Activated naive CD4-positive, alpha-beta T cell treated with anti-CD3 and anti-CD28 coated beads for 36 hours (primary cell): ENCODE measurements at regions not wholly inside any gene's neighbourhood (a gene's known extent, or its start where the extent isn't known, plus 50 kb on each side); places are given as distances from the start of the nearest gene placed in this dataset.

ENCODE experiments used
- CTCF ChIA-PET: fragments of 350-600 bp; sonication (Branson Sonifier 250); formaldehyde crosslinking; loops from one replicate; lab custom pipeline; 2021; ENCODE audit warnings: antibody characterized with exemption; lab: Charles Lee
- DNase-seq: peaks from one replicate; pipeline ENCODE4 v3.0.0-alpha.2; 2020
- H3K27ac Mint-ChIP-seq: one replicate; pipeline ENCODE4 v1.8.0; 2021; ENCODE audit warnings: mild to moderate bottlenecking, mixed read lengths
- H3K27me3 Mint-ChIP-seq: one replicate; pipeline ENCODE4 v1.8.0; 2021; ENCODE audit warnings: low read depth, mixed read lengths
- H3K36me3 Mint-ChIP-seq: one replicate; pipeline ENCODE4 v1.8.0; 2021; ENCODE audit warnings: low read depth, mixed read lengths
- H3K4me1 Mint-ChIP-seq: one replicate; pipeline ENCODE4 v1.8.0; 2021; ENCODE audit warnings: low read depth, mixed read lengths
- H3K4me3 Mint-ChIP-seq: one replicate; pipeline ENCODE4 v1.8.0; 2021; ENCODE audit warnings: mild to moderate bottlenecking, moderate library complexity, mixed read lengths
- H3K9me3 Mint-ChIP-seq: one replicate; pipeline ENCODE4 v1.8.0; 2021; ENCODE audit warnings: mixed read lengths
- intact Hi-C: fragments of 100-400 bp; cut with micrococcal nuclease; formaldehyde crosslinking; loops from one replicate; pipeline ENCODE4 v1.15.1; 2023

GRCh38 chr2:103103678-103104077 is 341.8 kb downstream of the TMEM182 start:
- Mint-ChIP-seq H3K4me3 (no peak overlapping the region), H3K9me3 (no peaks in the 10 kb centered on the region), H3K36me3 (no peaks in the 10 kb centered on the region), H3K4me1 (no peaks in the 10 kb centered on the region), H3K27me3 (no peaks in the 10 kb centered on the region), H3K27ac (no peak overlapping the region)
- DNase-seq = no peak
- intact Hi-C loops = no loop called here
- CTCF ChIA-PET = interaction anchor here (0.6 kb wide), 1 partner anchor 233 kb away, joined by 5 read pairs; no protein-coding TSS in a partner anchor

- CTCF ChIA-PET = interaction anchor here (0.6 kb wide), 1 partner anchor 637 kb away, joined by 3 read pairs; no protein-coding TSS in a partner anchor
- no peak for DNase-seq
- Mint-ChIP-seq H3K4me1 (no peaks in the 10 kb centered on the region), H3K4me3 (no peak overlapping the region), H3K36me3 (no peaks in the 10 kb centered on the region), H3K27me3 (no peaks in the 10 kb centered on the region), H3K27ac (no peak overlapping the region), H3K9me3 (peaks cover 2% of the 10 kb centered on the region)
- intact Hi-C loops = no loop called here
Observed at GRCh38 chr2:103119352-103119751, 357.5 kb downstream of the TMEM182 start.

- Mint-ChIP-seq H3K4me1 (no peaks in the 10 kb centered on the region), H3K27ac (no peak overlapping the region), H3K4me3 (no peak overlapping the region), H3K27me3 (no peaks in the 10 kb centered on the region), H3K36me3 (no peaks in the 10 kb centered on the region), H3K9me3 (no peaks in the 10 kb centered on the region)
- no peak for DNase-seq
- intact Hi-C loops = no loop called here
- CTCF ChIA-PET = no interaction called here
Observed at GRCh38 chr2:103121106-103121505, 359.3 kb downstream of the TMEM182 start.

GRCh38 chr2:103123516-103123915 is 361.7 kb downstream of the TMEM182 start:
- Mint-ChIP-seq H3K36me3 (no peaks in the 10 kb centered on the region), H3K4me1 (no peaks in the 10 kb centered on the region), H3K4me3 (no peak overlapping the region), H3K27ac (no peak overlapping the region), H3K9me3 (no peaks in the 10 kb centered on the region), H3K27me3 (no peaks in the 10 kb centered on the region)
- CTCF ChIA-PET = interaction anchor here (0.5 kb wide), 1 partner anchor 309 kb away, joined by 4 read pairs; no protein-coding TSS in a partner anchor
- intact Hi-C loops = no loop called here
- DNase-seq = no peak

GRCh38 chr2:103130857-103131256 is 369.0 kb downstream of the TMEM182 start:
- intact Hi-C loops = no loop called here
- Mint-ChIP-seq H3K27me3 (no peaks in the 10 kb centered on the region), H3K9me3 (peaks cover 11% of the 10 kb centered on the region), H3K36me3 (no peaks in the 10 kb centered on the region), H3K4me1 (peaks cover 3% of the 10 kb centered on the region), H3K4me3 (no peak overlapping the region), H3K27ac (no peak overlapping the region)
- CTCF ChIA-PET = no interaction called here
- DNase-seq = no peak

- DNase-seq = peak; percentile 10
- H3K27ac Mint-ChIP-seq = no peak overlapping the region
- peaks cover 3% of the 10 kb centered on the region for H3K4me1 Mint-ChIP-seq
- H3K27me3 Mint-ChIP-seq = no peaks in the 10 kb centered on the region
- peaks cover 11% of the 10 kb centered on the region for H3K9me3 Mint-ChIP-seq
- intact Hi-C loops = no loop called here
- CTCF ChIA-PET = interaction anchor here (0.9 kb wide), 1 partner anchor 28 kb away, joined by 3 read pairs; no protein-coding TSS in a partner anchor
- no peak overlapping the region for H3K4me3 Mint-ChIP-seq
- no peaks in the 10 kb centered on the region for H3K36me3 Mint-ChIP-seq
Observed at GRCh38 chr2:103132536-103133217, 370.8 kb downstream of the TMEM182 start.

GRCh38 chr2:103135679-103136078 is 373.8 kb downstream of the TMEM182 start:
- H3K27ac Mint-ChIP-seq = no peak overlapping the region
- intact Hi-C loops = no loop called here
- no peak overlapping the region for H3K4me3 Mint-ChIP-seq
- DNase-seq = no peak
- CTCF ChIA-PET = no interaction called here
- no peaks in the 10 kb centered on the region for H3K36me3 Mint-ChIP-seq
- H3K9me3 Mint-ChIP-seq = peaks cover 14% of the 10 kb centered on the region
- peaks cover 3% of the 10 kb centered on the region for H3K4me1 Mint-ChIP-seq
- H3K27me3 Mint-ChIP-seq = no peaks in the 10 kb centered on the region

- Mint-ChIP-seq H3K9me3 (peaks cover 11% of the 10 kb centered on the region), H3K4me3 (no peak overlapping the region), H3K27ac (no peak overlapping the region), H3K36me3 (no peaks in the 10 kb centered on the region), H3K4me1 (no peaks in the 10 kb centered on the region), H3K27me3 (no peaks in the 10 kb centered on the region)
- CTCF ChIA-PET = interaction anchor here (0.5 kb wide), 1 partner anchor 333 kb away, joined by 3 read pairs; no protein-coding TSS in a partner anchor
- no peak for DNase-seq
- intact Hi-C loops = no loop called here
Observed at GRCh38 chr2:103138123-103138901, 376.5 kb downstream of the TMEM182 start.

- intact Hi-C loops = no loop called here
- Mint-ChIP-seq H3K4me3 (no peak overlapping the region), H3K4me1 (no peaks in the 10 kb centered on the region), H3K36me3 (no peaks in the 10 kb centered on the region), H3K27me3 (no peaks in the 10 kb centered on the region), H3K27ac (no peak overlapping the region), H3K9me3 (peaks cover 11% of the 10 kb centered on the region)
- DNase-seq = no peak
- CTCF ChIA-PET = interaction anchor here (0.7 kb wide), 1 partner anchor 22 kb away, joined by 3 read pairs; no protein-coding TSS in a partner anchor
Observed at GRCh38 chr2:103139628-103140268, 377.9 kb downstream of the TMEM182 start.

GRCh38 chr2:103144837-103145236 is 383.0 kb downstream of the TMEM182 start:
- Mint-ChIP-seq H3K4me3 (no peak overlapping the region), H3K27me3 (no peaks in the 10 kb centered on the region), H3K36me3 (no peaks in the 10 kb centered on the region), H3K4me1 (no peaks in the 10 kb centered on the region), H3K27ac (no peak overlapping the region), H3K9me3 (peaks cover 8% of the 10 kb centered on the region)
- CTCF ChIA-PET = no interaction called here
- intact Hi-C loops = no loop called here
- no peak for DNase-seq

GRCh38 chr2:103145739-103146138 is 383.9 kb downstream of the TMEM182 start:
- CTCF ChIA-PET = no interaction called here
- H3K27me3 Mint-ChIP-seq = no peaks in the 10 kb centered on the region
- no peaks in the 10 kb centered on the region for H3K36me3 Mint-ChIP-seq
- no peak overlapping the region for H3K4me3 Mint-ChIP-seq
- H3K4me1 Mint-ChIP-seq = no peaks in the 10 kb centered on the region
- peaks cover 5% of the 10 kb centered on the region for H3K9me3 Mint-ChIP-seq
- intact Hi-C loops = no loop called here
- DNase-seq = no peak
- H3K27ac Mint-ChIP-seq = no peak overlapping the region

GRCh38 chr2:103151046-103151445 is 389.2 kb downstream of the TMEM182 start:
- H3K4me3 Mint-ChIP-seq = no peak overlapping the region
- CTCF ChIA-PET = no interaction called here
- intact Hi-C loops = no loop called here

More at GRCh38 chr2:103151046-103151445, 389.2 kb downstream of the TMEM182 start:
- Mint-ChIP-seq H3K4me1 (no peaks in the 10 kb centered on the region), H3K27ac (no peak overlapping the region), H3K27me3 (no peaks in the 10 kb centered on the region), H3K36me3 (no peaks in the 10 kb centered on the region), H3K9me3 (peaks cover 3% of the 10 kb centered on the region)
- DNase-seq = no peak
